GM12892 (cell line): ENCODE measurements at regions not wholly inside any gene's neighbourhood (a gene's known extent, or its start where the extent isn't known, plus 50 kb on each side); places are given as distances from the start of the nearest gene placed in this dataset.
"Not testable (repeated sequence)": the region's sequence is repeated elsewhere in the genome, so short reads cannot be mapped to it uniquely, and the experiment has no call there.

Source experiments
- DNase-seq: peaks from one replicate; pipeline ENCODE4 v3.0.0; 2011; ENCODE audit not compliant: insufficient read length
- FAIRE-seq: peaks from 2 replicates; lab custom pipeline; 2011; peaks lifted over from hg19 to GRCh38; lab: Jason Lieb, UNC
- POLR2A ChIP-seq: IDR thresholded peaks from 2 replicates; pipeline ENCODE4 v1.6.1; 2011; ENCODE audit warnings: low read depth, low read length, control low read depth
- POLR2AphosphoS5 ChIP-seq: IDR thresholded peaks from 2 replicates; pipeline ENCODE4 v1.6.1; 2011; ENCODE audit warnings: low read depth, low read length, control low read depth
- TAF1 ChIP-seq: IDR thresholded peaks from 2 replicates; pipeline ENCODE4 v1.6.1; 2011; ENCODE audit warnings: low read depth, mild to moderate bottlenecking, control low read depth, low read length, borderline replicate concordance

GRCh38 chr2:75294362-75294761, 95.0 kb upstream of the TACR1 start:
- DNase-seq (no peak), FAIRE-seq (no peak)
- TF ChIP-seq POLR2A (no peak), TAF1 (no peak), POLR2AphosphoS5 (no peak)

GRCh38 chr2:75292826-75293225, 93.5 kb upstream of the TACR1 start:
- FAIRE-seq, result no peak
- TF ChIP-seq TAF1, result no peak
- no peak for TF ChIP-seq POLR2A
- TF ChIP-seq POLR2AphosphoS5, result no peak
- no peak for DNase-seq

GRCh38 chr2:75290600-75291150, 91.4 kb upstream of the TACR1 start:
- no peak for DNase-seq
- TF ChIP-seq TAF1, result no peak
- no peak for TF ChIP-seq POLR2AphosphoS5
- TF ChIP-seq POLR2A, result no peak
- no peak for FAIRE-seq

- FAIRE-seq (no peak), DNase-seq (no peak)
- TF ChIP-seq POLR2A, result no peak
- TF ChIP-seq POLR2AphosphoS5, result no peak
- no peak for TF ChIP-seq TAF1
Observed at GRCh38 chr2:75289771-75290170, 90.5 kb upstream of the TACR1 start.

GRCh38 chr2:75289178-75289577, 89.9 kb upstream of the TACR1 start:
- not testable (repeated sequence) for FAIRE-seq, DNase-seq

- FAIRE-seq (no peak), DNase-seq (no peak)
- TF ChIP-seq POLR2AphosphoS5 (no peak), POLR2A (no peak), TAF1 (no peak)
Observed at GRCh38 chr2:75288760-75289159, 89.4 kb upstream of the TACR1 start.

GRCh38 chr2:75287624-75288316, 88.5 kb upstream of the TACR1 start:
- TF ChIP-seq POLR2A, result no peak
- TF ChIP-seq TAF1, result no peak
- TF ChIP-seq POLR2AphosphoS5, result no peak
- DNase-seq, result no peak
- peak; percentile 60 for FAIRE-seq

- TF ChIP-seq POLR2A (no peak), POLR2AphosphoS5 (no peak), TAF1 (no peak)
- FAIRE-seq, result peak; percentile 57
- no peak for DNase-seq
Observed at GRCh38 chr2:75284345-75284744, 85.0 kb upstream of the TACR1 start.

- no peak for TF ChIP-seq TAF1
- TF ChIP-seq POLR2AphosphoS5, result no peak
- TF ChIP-seq POLR2A, result no peak
- DNase-seq (no peak), FAIRE-seq (no peak)
Observed at GRCh38 chr2:75278821-75279379, 79.6 kb upstream of the TACR1 start.

- FAIRE-seq (no peak), DNase-seq (no peak)
- TF ChIP-seq TAF1, result no peak
- no peak for TF ChIP-seq POLR2AphosphoS5
- no peak for TF ChIP-seq POLR2A
Observed at GRCh38 chr2:75278314-75278713, 79.0 kb upstream of the TACR1 start.

- TF ChIP-seq TAF1 (no peak), POLR2AphosphoS5 (no peak), POLR2A (no peak)
- FAIRE-seq (no peak), DNase-seq (no peak)
Observed at GRCh38 chr2:75277111-75277510, 77.8 kb upstream of the TACR1 start.

GRCh38 chr2:75276093-75277029, 77.0 kb upstream of the TACR1 start:
- no peak for TF ChIP-seq POLR2AphosphoS5
- TF ChIP-seq POLR2A, result no peak
- no peak for TF ChIP-seq TAF1
- FAIRE-seq, result no peak
- no peak for DNase-seq

- TF ChIP-seq POLR2AphosphoS5 (no peak), TAF1 (no peak), POLR2A (no peak)
- FAIRE-seq, result no peak
- DNase-seq, result no peak
Observed at GRCh38 chr2:75274936-75275335, 75.6 kb upstream of the TACR1 start.
